ENCODE measurements at regions not wholly inside any gene's neighbourhood (a gene's known extent, or its start where the extent isn't known, plus 50 kb on each side); places are given as distances from the start of the nearest gene placed in this dataset.
"Not testable (repeated sequence)": the region's sequence is repeated elsewhere in the genome, so short reads cannot be mapped to it uniquely, and the experiment has no call there.

GRCh38 chr14:30277268-30277667 lies 281.7 kb upstream of the G2E3 start:
- H3K4me1 Mint-ChIP-seq (ENCODE audit: unreplicated experiment): no peaks in the 10 kb centered on the region
- no peaks in the 10 kb centered on the region for H3K9me3 Mint-ChIP-seq (ENCODE audit: unreplicated experiment)
- DNase-seq (ENCODE audit: low spot score): no peak
- H3K4me3 Mint-ChIP-seq (ENCODE audit: unreplicated experiment): no peak overlapping the region
- no peaks in the 10 kb centered on the region for H3K36me3 Mint-ChIP-seq (ENCODE audit: low read depth, unreplicated experiment)
- H3K27me3 Mint-ChIP-seq (ENCODE audit: unreplicated experiment): peaks cover 2% of the 10 kb centered on the region
- TF ChIP-seq CTCF (IDR thresholded peaks at IDR 0.05; ENCODE audit: unreplicated experiment): no peak
- no peak overlapping the region for H3K27ac Mint-ChIP-seq (ENCODE audit: unreplicated experiment)

GRCh38 chr14:30278856-30279255 lies 280.1 kb upstream of the G2E3 start:
- not testable (repeated sequence) for H3K36me3 Mint-ChIP-seq (ENCODE audit: low read depth, unreplicated experiment); H3K9me3 Mint-ChIP-seq (ENCODE audit: unreplicated experiment); H3K27me3 Mint-ChIP-seq (ENCODE audit: unreplicated experiment); H3K4me3 Mint-ChIP-seq (ENCODE audit: unreplicated experiment); H3K4me1 Mint-ChIP-seq (ENCODE audit: unreplicated experiment); DNase-seq (ENCODE audit: low spot score); H3K27ac Mint-ChIP-seq (ENCODE audit: unreplicated experiment)

GRCh38 chr14:30283822-30284446 lies 275.0 kb upstream of the G2E3 start:
- Mint-ChIP-seq H3K9me3 (ENCODE audit: unreplicated experiment) (no peaks in the 10 kb centered on the region), H3K27ac (ENCODE audit: unreplicated experiment) (no peak overlapping the region), H3K36me3 (ENCODE audit: low read depth, unreplicated experiment) (no peaks in the 10 kb centered on the region), H3K4me1 (ENCODE audit: unreplicated experiment) (no peaks in the 10 kb centered on the region), H3K4me3 (ENCODE audit: unreplicated experiment) (no peak overlapping the region), H3K27me3 (ENCODE audit: unreplicated experiment) (no peaks in the 10 kb centered on the region)
- DNase-seq (ENCODE audit: low spot score): peak; percentile 57
- peak; percentile 63 for TF ChIP-seq CTCF (IDR thresholded peaks at IDR 0.05; ENCODE audit: unreplicated experiment)

- DNase-seq (ENCODE audit: low spot score): no peak
- no peaks in the 10 kb centered on the region for H3K27me3 Mint-ChIP-seq (ENCODE audit: unreplicated experiment)
- TF ChIP-seq CTCF (IDR thresholded peaks at IDR 0.05; ENCODE audit: unreplicated experiment): no peak
- H3K4me3 Mint-ChIP-seq (ENCODE audit: unreplicated experiment): no peak overlapping the region
- H3K27ac Mint-ChIP-seq (ENCODE audit: unreplicated experiment): no peak overlapping the region
- H3K9me3 Mint-ChIP-seq (ENCODE audit: unreplicated experiment): no peaks in the 10 kb centered on the region
- no peaks in the 10 kb centered on the region for H3K4me1 Mint-ChIP-seq (ENCODE audit: unreplicated experiment)
- H3K36me3 Mint-ChIP-seq (ENCODE audit: low read depth, unreplicated experiment): no peaks in the 10 kb centered on the region
Measured at GRCh38 chr14:30284808-30285207, 274.1 kb upstream of the G2E3 start.

GRCh38 chr14:30287579-30288445 lies 271.1 kb upstream of the G2E3 start:
- H3K27ac Mint-ChIP-seq (ENCODE audit: unreplicated experiment): no peak overlapping the region
- no peaks in the 10 kb centered on the region for H3K27me3 Mint-ChIP-seq (ENCODE audit: unreplicated experiment)
- no peak for TF ChIP-seq CTCF (IDR thresholded peaks at IDR 0.05; ENCODE audit: unreplicated experiment)
- H3K36me3 Mint-ChIP-seq (ENCODE audit: low read depth, unreplicated experiment): no peaks in the 10 kb centered on the region
- no peaks in the 10 kb centered on the region for H3K9me3 Mint-ChIP-seq (ENCODE audit: unreplicated experiment)
- H3K4me3 Mint-ChIP-seq (ENCODE audit: unreplicated experiment): no peak overlapping the region
- H3K4me1 Mint-ChIP-seq (ENCODE audit: unreplicated experiment): peaks cover 3% of the 10 kb centered on the region
- DNase-seq (ENCODE audit: low spot score): no peak
